SK-N-SH (cell line): ENCODE measurements at regions not wholly inside any gene's neighbourhood (a gene's known extent, or its start where the extent isn't known, plus 50 kb on each side); places are given as distances from the start of the nearest gene placed in this dataset.

ENCODE experiments used
- EP300 ChIP-seq, 2 experiments: IDR thresholded peaks; 2 replicates each; pipeline versions ENCODE4 v1.4.0 to v1.6.1; 2012; ENCODE audit warnings: borderline replicate concordance in 1 of 2, low read depth in 1 of 2, low read length in 1 of 2
- JUND ChIP-seq: IDR thresholded peaks from 2 replicates; pipeline ENCODE4 v1.4.0; 2012
- MAX ChIP-seq: IDR thresholded peaks from 2 replicates; pipeline ENCODE4 v1.4.0; 2012; ENCODE audit warnings: low read depth
- POLR2AphosphoS5 ChIP-seq: IDR thresholded peaks from 2 replicates; pipeline ENCODE4 v1.6.1; 2012; ENCODE audit warnings: low read depth, low read length
- RAD21 ChIP-seq: IDR thresholded peaks from 2 replicates; pipeline ENCODE4 v1.6.1; 2012; ENCODE audit warnings: mild to moderate bottlenecking, low read length
- RFX5 ChIP-seq: IDR thresholded peaks from 2 replicates; pipeline ENCODE4 v1.6.1; 2012; ENCODE audit warnings: mild to moderate bottlenecking, improper control_type of control experiment, low read length
- SMC3 ChIP-seq: IDR thresholded peaks from 2 replicates; pipeline ENCODE4 v1.6.1; 2012; ENCODE audit warnings: low read depth, low read length, improper control_type of control experiment
- TF ChIP-seq, protein P1 (sequence below): fragments of 200-600 bp; sonication (generic); IDR thresholded peaks from 2 replicates; pipeline ENCODE4 v1.6.1; 2017; ENCODE audit warnings: antibody characterized with exemption, mild to moderate bottlenecking, moderate library complexity
- TF ChIP-seq, protein P2 (sequence below): IDR thresholded peaks from 2 replicates; pipeline ENCODE4 v1.4.0; 2012; ENCODE audit warnings: low read depth, borderline replicate concordance

DNA sequence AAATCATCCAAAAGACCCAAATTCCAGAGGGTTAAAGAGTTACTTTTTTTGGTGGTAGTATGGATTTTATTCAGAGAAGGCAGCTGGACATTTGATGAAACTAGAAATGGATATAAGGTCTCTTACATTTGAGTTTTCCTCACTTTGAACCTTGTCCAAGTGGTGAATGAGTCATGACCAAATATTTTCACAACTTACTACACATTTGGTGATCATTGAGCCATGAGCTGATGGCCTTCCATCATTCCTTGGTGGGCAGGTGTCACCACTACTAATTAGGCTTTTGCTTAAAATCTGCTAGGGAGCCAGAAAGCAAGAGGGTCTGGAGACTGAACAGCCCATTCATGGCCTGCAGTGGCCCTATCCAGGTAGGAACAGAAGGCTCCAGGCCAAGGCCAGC is 620.2 kb upstream of the INTU start:
- TF ChIP-seq, protein P1, sequence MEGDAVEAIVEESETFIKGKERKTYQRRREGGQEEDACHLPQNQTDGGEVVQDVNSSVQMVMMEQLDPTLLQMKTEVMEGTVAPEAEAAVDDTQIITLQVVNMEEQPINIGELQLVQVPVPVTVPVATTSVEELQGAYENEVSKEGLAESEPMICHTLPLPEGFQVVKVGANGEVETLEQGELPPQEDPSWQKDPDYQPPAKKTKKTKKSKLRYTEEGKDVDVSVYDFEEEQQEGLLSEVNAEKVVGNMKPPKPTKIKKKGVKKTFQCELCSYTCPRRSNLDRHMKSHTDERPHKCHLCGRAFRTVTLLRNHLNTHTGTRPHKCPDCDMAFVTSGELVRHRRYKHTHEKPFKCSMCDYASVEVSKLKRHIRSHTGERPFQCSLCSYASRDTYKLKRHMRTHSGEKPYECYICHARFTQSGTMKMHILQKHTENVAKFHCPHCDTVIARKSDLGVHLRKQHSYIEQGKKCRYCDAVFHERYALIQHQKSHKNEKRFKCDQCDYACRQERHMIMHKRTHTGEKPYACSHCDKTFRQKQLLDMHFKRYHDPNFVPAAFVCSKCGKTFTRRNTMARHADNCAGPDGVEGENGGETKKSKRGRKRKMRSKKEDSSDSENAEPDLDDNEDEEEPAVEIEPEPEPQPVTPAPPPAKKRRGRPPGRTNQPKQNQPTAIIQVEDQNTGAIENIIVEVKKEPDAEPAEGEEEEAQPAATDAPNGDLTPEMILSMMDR = no peak
- TF ChIP-seq RAD21 (no peak), RFX5 (no peak), EP300 (IDR thresholded peaks at IDR 0.05; ENCODE audit: borderline replicate concordance in 1 of 2, low read depth in 1 of 2, low read length in 1 of 2) (no peak), JUND (no peak), SMC3 (no peak), MAX (no peak), POLR2AphosphoS5 (no peak)
- TF ChIP-seq, protein P2, sequence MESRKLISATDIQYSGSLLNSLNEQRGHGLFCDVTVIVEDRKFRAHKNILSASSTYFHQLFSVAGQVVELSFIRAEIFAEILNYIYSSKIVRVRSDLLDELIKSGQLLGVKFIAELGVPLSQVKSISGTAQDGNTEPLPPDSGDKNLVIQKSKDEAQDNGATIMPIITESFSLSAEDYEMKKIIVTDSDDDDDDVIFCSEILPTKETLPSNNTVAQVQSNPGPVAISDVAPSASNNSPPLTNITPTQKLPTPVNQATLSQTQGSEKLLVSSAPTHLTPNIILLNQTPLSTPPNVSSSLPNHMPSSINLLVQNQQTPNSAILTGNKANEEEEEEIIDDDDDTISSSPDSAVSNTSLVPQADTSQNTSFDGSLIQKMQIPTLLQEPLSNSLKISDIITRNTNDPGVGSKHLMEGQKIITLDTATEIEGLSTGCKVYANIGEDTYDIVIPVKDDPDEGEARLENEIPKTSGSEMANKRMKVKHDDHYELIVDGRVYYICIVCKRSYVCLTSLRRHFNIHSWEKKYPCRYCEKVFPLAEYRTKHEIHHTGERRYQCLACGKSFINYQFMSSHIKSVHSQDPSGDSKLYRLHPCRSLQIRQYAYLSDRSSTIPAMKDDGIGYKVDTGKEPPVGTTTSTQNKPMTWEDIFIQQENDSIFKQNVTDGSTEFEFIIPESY = no peak
